GM19395 (cell line): ENCODE measurements at regions not wholly inside any gene's neighbourhood (a gene's known extent, or its start where the extent isn't known, plus 50 kb on each side); places are given as distances from the start of the nearest gene placed in this dataset.
"Not testable (repeated sequence)": the region's sequence is repeated elsewhere in the genome, so short reads cannot be mapped to it uniquely, and the experiment has no call there.

Source experiments
- ATAC-seq: cut with Tn5 transposase; IDR thresholded peaks from one replicate; pipeline ENCODE4 v1.9.1; 2021; ENCODE audit warnings: mild to moderate bottlenecking, moderate library complexity; ENCODE audit not compliant: unreplicated experiment

GRCh38 chr11:134949121-134950090, 537.4 kb upstream of the B3GAT1 start:
- ATAC-seq = no peak

- ATAC-seq = no peak
Measured at GRCh38 chr11:134947556-134947955, 535.5 kb upstream of the B3GAT1 start.

DNA sequence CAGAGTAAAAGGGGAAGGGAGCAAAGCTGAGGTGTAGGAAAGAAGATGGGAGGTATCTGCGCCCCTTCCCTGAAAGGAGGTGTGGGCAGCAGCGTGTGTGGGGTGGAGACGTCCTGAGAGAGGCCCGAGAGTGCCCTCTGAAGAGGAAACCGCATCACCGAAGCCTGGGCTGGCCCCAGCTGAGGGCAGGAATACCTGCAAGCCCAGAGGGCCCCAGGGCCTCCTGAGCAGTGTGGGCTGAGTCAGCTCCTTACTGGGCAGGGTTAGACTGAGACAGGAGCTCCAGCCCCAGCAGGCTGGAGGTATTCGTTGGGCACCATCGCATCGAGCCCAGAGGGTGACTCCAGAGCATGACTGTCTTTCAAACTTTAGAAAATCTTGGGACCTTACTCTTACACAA, 534.0 kb upstream of the B3GAT1 start:
- no peak for ATAC-seq

- ATAC-seq = no peak
Measured at GRCh38 chr11:134944986-134945385, 532.9 kb upstream of the B3GAT1 start.

- no peak for ATAC-seq
Measured at GRCh38 chr11:134944131-134944530, 532.1 kb upstream of the B3GAT1 start.

DNA sequence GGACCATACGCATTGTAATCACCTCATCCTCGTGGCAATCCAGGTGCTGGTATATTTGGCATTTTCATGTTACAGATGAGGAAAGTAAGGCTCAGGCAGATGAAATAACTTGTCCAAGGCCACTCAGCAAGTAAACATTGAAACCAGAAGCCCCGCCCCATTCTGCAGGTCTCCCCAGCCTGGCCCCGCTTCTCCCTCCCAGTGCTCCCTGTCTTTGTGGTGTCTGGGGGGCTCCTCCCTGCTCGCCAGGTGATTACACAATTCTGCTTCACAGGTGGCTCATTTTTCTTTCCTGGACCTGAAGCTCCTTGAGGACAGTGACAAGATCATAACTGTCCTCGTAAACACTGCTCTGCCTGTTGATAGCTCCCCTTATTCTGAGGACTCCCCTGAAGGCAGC, 531.5 kb upstream of the B3GAT1 start:
- ATAC-seq = no peak

- ATAC-seq = no peak
Measured at GRCh38 chr11:134942681-134943080, 530.6 kb upstream of the B3GAT1 start.

- not testable (repeated sequence) for ATAC-seq
Measured at GRCh38 chr11:134941936-134942600, 530.0 kb upstream of the B3GAT1 start.

DNA sequence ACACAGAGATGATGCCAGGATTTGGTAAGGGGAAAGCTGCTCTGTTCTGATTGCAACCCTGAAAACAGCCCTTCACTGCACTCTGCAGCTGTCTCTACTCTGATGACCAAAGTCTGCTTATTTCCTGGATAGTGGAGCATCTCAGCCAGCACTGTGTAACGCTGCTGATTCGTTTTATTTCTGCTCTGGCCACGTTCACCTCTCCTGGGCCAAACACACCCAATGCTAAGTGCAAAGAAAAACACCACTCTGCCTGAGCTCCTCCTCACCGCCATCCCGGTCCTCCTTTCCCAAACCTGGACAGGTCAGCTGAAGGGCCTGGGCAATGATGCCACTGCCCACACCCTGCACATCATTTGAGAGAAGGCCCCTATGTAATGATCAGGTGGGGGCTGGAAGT, 529.3 kb upstream of the B3GAT1 start:
- ATAC-seq = no peak

DNA sequence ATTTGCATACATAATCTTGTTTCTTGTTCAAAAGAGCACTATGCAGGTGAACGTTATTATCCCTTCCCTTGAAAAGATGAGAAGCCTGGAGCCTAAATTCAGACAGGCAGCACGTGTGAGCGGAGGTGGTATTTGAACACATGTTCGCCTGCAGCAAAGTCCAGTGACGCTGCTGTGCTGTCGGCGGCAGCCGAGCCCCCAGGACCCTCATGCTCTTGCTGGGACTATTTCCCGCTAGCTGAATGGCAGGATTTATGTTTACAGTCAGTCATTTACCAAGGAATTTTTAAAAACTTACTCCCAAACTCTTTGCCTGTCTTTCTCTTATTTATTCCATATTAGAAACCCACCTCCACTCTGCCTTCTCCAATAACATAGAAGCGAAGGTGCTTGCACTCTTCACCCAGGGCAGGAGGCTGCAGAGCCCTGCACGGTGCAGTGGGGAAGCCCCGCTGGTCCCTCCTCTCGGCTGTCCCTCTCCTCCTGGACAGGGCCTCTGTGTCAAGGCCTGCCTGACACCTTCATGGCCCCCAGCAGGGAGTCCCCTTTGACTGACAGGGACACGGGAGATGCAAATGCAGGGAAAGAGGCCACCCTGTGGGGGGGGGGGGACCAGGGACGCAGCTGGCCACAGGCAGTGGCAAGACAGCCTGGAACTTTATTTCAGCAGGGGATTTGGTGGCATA, 528.5 kb upstream of the B3GAT1 start:
- no peak for ATAC-seq

DNA sequence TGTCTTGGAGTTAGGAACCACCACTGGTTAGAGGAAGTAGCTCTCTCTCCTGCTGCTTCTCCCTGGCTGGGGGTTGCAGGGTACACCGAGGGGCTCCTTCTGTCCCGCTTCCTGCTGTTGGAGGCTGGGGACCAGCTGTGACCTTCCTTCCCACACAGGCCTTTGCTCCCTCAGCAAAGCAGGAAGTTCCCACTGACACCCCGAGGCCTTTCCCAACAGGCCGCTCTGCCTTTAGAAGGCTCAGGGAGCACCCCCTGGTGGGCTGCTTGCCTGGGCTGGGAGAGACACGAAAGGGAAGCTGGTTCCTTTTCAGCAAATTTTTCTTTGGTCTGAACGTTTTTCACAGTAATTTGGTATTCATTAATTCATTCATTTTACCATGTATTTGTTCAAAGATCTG, 527.9 kb upstream of the B3GAT1 start:
- ATAC-seq = no peak

GRCh38 chr11:134939031-134939430, 527.0 kb upstream of the B3GAT1 start:
- no peak for ATAC-seq

DNA sequence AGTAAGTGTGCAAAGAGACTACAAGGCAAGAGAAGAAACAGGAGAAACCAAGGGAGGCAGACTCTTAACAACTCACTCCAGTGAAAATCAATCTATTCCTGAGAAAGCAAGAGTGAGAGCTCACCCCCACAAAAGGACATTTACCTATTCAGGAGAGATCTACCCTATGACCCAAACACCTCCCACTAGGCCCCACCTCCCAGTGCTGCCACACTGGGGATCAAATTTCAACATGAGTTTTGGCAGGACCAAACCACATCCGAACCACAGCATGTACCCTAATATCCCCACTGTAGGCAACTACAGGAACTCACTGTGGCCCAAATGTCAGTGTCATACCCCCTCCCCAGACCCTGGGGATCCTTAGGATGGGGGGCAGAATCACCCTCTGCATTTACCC, 526.2 kb upstream of the B3GAT1 start:
- ATAC-seq = no peak

- ATAC-seq = not testable (repeated sequence)
Measured at GRCh38 chr11:134937193-134937592, 525.2 kb upstream of the B3GAT1 start.

- ATAC-seq = no peak
Measured at GRCh38 chr11:134932761-134933160, 520.7 kb upstream of the B3GAT1 start.

- ATAC-seq = no peak
Measured at GRCh38 chr11:134925432-134925831, 513.4 kb upstream of the B3GAT1 start.

DNA sequence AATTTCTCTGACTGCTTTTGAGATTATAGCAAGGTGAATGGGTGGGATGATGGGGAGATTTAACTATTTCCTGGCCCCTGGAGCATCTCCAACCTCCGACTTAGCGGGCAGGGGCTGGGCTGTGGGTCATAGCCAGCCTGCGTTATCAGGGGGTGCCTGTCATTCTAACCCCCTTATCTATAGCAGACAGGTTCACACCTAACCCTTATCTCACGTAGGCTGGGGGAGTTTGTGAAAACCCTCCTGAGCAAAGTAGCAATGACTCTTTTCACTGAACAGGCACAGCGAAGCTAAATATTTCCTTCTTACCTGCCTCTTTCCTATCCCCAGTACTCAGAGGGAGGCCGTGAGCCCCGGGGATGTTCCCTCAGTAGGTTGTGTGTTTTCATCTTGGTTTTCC, 511.4 kb upstream of the B3GAT1 start:
- ATAC-seq = no peak

DNA sequence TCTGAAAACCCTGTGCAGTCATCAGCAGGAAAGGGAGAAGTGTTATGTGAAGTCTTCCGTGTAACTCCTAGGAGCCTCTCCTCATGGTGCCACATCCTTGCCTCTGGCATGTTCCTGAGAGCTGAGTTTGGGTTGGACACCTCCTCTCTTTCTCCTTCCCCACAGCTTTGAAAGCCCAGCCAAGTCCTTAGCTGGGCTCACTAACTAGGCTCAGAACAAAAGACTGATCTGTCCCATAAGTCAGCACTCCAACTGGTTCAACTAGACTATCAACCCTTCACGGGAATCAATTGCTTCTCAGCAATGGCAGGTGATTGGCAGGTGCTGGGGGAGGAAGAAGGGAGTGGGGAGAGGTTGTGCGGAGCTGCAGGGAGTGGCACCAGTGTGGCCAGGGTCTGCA, 509.9 kb upstream of the B3GAT1 start:
- ATAC-seq = no peak

DNA sequence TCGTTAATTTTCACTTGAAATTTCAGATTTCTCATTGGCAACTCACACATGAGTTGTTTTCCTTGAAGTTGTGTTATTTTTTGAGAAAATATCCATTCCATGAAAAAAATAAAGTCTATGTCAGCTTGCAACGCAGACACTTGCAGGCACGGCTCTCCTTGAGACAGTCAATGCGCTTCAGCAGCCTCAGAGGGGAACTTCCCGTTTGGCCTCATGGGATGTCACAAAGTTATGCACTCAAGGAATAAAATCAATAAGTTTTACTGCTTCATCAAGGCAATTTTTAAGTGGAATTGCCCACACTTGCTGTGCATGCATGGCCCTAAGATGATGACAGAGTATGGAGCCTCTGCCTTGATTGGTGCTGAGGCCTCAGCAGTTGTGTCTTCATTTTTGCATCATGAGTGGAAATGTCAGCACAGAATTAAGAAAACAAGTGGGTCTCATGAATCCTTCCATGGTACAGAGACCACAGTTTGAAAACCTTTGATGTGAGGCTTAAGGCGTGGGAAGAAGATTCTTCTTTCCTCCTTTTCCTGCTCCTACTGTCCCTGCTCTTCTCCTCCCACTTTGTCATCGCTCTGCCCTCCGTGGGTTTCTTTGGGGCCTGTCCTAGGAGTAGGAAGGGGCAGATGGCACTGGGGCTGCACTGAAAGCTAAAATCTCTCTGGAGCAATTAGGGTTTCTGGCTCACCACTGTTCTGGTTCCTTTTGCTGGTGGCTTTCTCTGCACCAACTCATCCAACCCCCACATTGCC, 509.0 kb upstream of the B3GAT1 start:
- ATAC-seq = no peak

GRCh38 chr11:134916421-134917213, 504.6 kb upstream of the B3GAT1 start:
- ATAC-seq = no peak
